Activated CD4-positive, alpha-beta T cell treated with anti-CD3 and anti-CD28 coated beads, Interleukin-2, amount 10 ng/mL, durations not matched to agents 24 days and 14 days (primary cell): ENCODE measurements at regions not wholly inside any gene's neighbourhood (a gene's known extent, or its start where the extent isn't known, plus 50 kb on each side); places are given as distances from the start of the nearest gene placed in this dataset.
"Not testable (repeated sequence)": the region's sequence is repeated elsewhere in the genome, so short reads cannot be mapped to it uniquely, and the experiment has no call there.

Experiments
- DNase-seq: peaks from one replicate; pipeline ENCODE4 v3.0.0; 2022
- H3K27ac Mint-ChIP-seq: one replicate; pipeline ENCODE4 v1.8.0; 2022; ENCODE audit warnings: mild to moderate bottlenecking, mixed read lengths
- H3K27me3 Mint-ChIP-seq: one replicate; pipeline ENCODE4 v1.8.0; 2022; ENCODE audit warnings: mixed read lengths
- H3K36me3 Mint-ChIP-seq: one replicate; pipeline ENCODE4 v1.8.0; 2022; ENCODE audit warnings: low read depth, mild to moderate bottlenecking, mixed read lengths
- H3K4me1 Mint-ChIP-seq: one replicate; pipeline ENCODE4 v1.8.0; 2021; ENCODE audit warnings: mixed read lengths
- H3K4me3 Mint-ChIP-seq: one replicate; pipeline ENCODE4 v1.8.0; 2022; ENCODE audit warnings: mild to moderate bottlenecking, moderate library complexity, mixed read lengths
- H3K9me3 Mint-ChIP-seq: one replicate; pipeline ENCODE4 v1.8.0; 2021; ENCODE audit warnings: mixed read lengths
- intact Hi-C: fragments of 100-400 bp; cut with micrococcal nuclease; formaldehyde crosslinking; loops from one replicate; pipeline ENCODE4 v1.15.1; 2023

- no peak overlapping the region for H3K4me3 Mint-ChIP-seq
- H3K36me3 Mint-ChIP-seq, result no peaks in the 10 kb centered on the region
- no peaks in the 10 kb centered on the region for H3K4me1 Mint-ChIP-seq
- no peak overlapping the region for H3K27ac Mint-ChIP-seq
- intact Hi-C loops, result no loop called here
- no peak for DNase-seq
- no peaks in the 10 kb centered on the region for H3K27me3 Mint-ChIP-seq
- H3K9me3 Mint-ChIP-seq, result no peaks in the 10 kb centered on the region
These were observed 1150.6 kb downstream of the TBL1XR1 start for GRCh38 chr3:176046703-176047102.

GRCh38 chr3:176041812-176042211, 1155.5 kb downstream of the TBL1XR1 start:
- intact Hi-C loops, result no loop called here
- Mint-ChIP-seq H3K27ac (no peak overlapping the region), H3K9me3 (no peaks in the 10 kb centered on the region), H3K4me1 (no peaks in the 10 kb centered on the region), H3K36me3 (no peaks in the 10 kb centered on the region), H3K4me3 (no peak overlapping the region), H3K27me3 (no peaks in the 10 kb centered on the region)
- no peak for DNase-seq

- no peaks in the 10 kb centered on the region for H3K4me1 Mint-ChIP-seq
- no peak overlapping the region for H3K4me3 Mint-ChIP-seq
- no peak for DNase-seq
- H3K27me3 Mint-ChIP-seq, result no peaks in the 10 kb centered on the region
- no peak overlapping the region for H3K27ac Mint-ChIP-seq
- intact Hi-C loops, result no loop called here
- no peaks in the 10 kb centered on the region for H3K36me3 Mint-ChIP-seq
- no peaks in the 10 kb centered on the region for H3K9me3 Mint-ChIP-seq
These were observed 1156.1 kb downstream of the TBL1XR1 start for GRCh38 chr3:176041185-176041584.

DNA sequence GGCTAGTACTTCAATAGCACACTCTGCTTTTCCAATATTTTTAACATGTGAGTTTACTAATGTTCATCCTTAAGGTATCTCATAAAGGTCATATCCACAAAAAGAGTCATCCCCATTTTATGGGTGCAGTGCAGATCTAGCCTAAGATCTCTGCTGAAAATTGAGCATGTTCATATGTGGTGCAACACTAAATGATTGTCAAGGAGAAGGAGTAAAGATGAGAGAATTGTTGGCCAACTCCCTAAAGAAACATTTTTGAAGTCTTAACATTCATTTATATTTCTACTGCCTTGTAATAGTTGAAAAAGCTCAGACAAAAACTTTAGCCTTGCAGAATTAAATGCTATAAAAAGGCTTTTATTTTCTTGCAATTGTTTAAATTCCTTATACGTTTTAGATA, 1159.6 kb downstream of the TBL1XR1 start:
- H3K27ac Mint-ChIP-seq, result no peak overlapping the region
- H3K27me3 Mint-ChIP-seq, result no peaks in the 10 kb centered on the region
- peaks cover 3% of the 10 kb centered on the region for H3K9me3 Mint-ChIP-seq
- H3K4me1 Mint-ChIP-seq, result no peaks in the 10 kb centered on the region
- intact Hi-C loops, result no loop called here
- no peak for DNase-seq
- H3K4me3 Mint-ChIP-seq, result no peak overlapping the region
- H3K36me3 Mint-ChIP-seq, result no peaks in the 10 kb centered on the region

GRCh38 chr3:176032043-176032442, 1165.2 kb downstream of the TBL1XR1 start:
- Mint-ChIP-seq H3K4me1 (no peaks in the 10 kb centered on the region), H3K27ac (no peak overlapping the region), H3K36me3 (no peaks in the 10 kb centered on the region), H3K4me3 (no peak overlapping the region), H3K9me3 (peaks cover 3% of the 10 kb centered on the region), H3K27me3 (no peaks in the 10 kb centered on the region)
- DNase-seq, result no peak
- intact Hi-C loops, result no loop called here

GRCh38 chr3:176016203-176016602, 1157.1 kb downstream of the NAALADL2 start:
- H3K4me3 Mint-ChIP-seq, H3K9me3 Mint-ChIP-seq, intact Hi-C loops, H3K27me3 Mint-ChIP-seq, H3K4me1 Mint-ChIP-seq, DNase-seq, H3K36me3 Mint-ChIP-seq, H3K27ac Mint-ChIP-seq: not testable (repeated sequence)

- H3K36me3 Mint-ChIP-seq, intact Hi-C loops, H3K27ac Mint-ChIP-seq, H3K4me3 Mint-ChIP-seq, H3K4me1 Mint-ChIP-seq, H3K9me3 Mint-ChIP-seq, H3K27me3 Mint-ChIP-seq, DNase-seq: not testable (repeated sequence)
These were observed 1156.1 kb downstream of the NAALADL2 start for GRCh38 chr3:176015228-176015627.

GRCh38 chr3:176009256-176009655, 1150.1 kb downstream of the NAALADL2 start:
- DNase-seq, result no peak
- Mint-ChIP-seq H3K27ac (no peak overlapping the region), H3K9me3 (no peaks in the 10 kb centered on the region), H3K36me3 (no peaks in the 10 kb centered on the region), H3K4me3 (no peak overlapping the region), H3K4me1 (no peaks in the 10 kb centered on the region), H3K27me3 (no peaks in the 10 kb centered on the region)
- intact Hi-C loops, result no loop called here

DNA sequence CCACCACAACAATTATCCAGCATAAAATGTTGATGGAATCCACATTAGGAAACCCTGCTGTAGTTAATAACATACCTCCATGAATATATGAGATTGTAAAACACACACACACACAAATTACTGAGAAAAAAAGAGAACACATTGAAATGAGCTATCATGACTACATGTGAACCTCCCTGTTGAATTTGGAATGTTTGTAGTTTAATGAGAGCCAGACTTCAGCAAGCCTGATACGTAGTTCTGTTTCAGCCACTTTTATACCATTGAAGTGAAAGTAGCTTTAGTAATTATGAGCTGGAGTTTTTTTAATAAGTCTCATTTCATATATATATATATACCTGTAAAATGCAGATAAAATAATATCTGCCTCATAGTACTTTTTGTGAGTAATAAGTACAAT, 1146.4 kb downstream of the NAALADL2 start:
- DNase-seq, result no peak
- no peak overlapping the region for H3K27ac Mint-ChIP-seq
- H3K27me3 Mint-ChIP-seq, result no peaks in the 10 kb centered on the region
- H3K4me1 Mint-ChIP-seq, result no peaks in the 10 kb centered on the region
- H3K9me3 Mint-ChIP-seq, result no peaks in the 10 kb centered on the region
- H3K4me3 Mint-ChIP-seq, result no peak overlapping the region
- no peaks in the 10 kb centered on the region for H3K36me3 Mint-ChIP-seq
- intact Hi-C loops, result no loop called here

DNA sequence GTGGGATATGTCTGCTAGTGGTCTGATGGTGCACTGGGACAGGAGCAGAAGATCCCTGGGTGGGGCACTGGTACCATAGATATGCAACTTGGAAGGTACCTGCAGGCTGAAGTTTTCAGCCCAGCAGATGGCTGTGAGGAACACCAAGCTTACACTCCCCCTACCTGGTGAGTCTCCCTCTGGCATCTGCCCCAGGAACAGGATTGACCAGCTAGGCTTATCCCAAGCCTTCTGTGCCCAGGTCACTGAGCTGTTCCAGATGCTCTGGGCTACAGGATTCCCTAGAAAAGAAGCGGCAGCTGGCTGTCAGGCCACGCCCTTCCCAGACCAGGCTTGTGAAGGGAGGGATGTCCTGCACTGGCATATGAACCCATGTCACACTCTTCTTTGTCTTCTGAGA, 1130.0 kb downstream of the NAALADL2 start:
- H3K4me1 Mint-ChIP-seq, result no peaks in the 10 kb centered on the region
- peaks cover 2% of the 10 kb centered on the region for H3K9me3 Mint-ChIP-seq
- no peak overlapping the region for H3K27ac Mint-ChIP-seq
- DNase-seq, result no peak
- no peak overlapping the region for H3K4me3 Mint-ChIP-seq
- no peaks in the 10 kb centered on the region for H3K36me3 Mint-ChIP-seq
- H3K27me3 Mint-ChIP-seq, result no peaks in the 10 kb centered on the region
- intact Hi-C loops, result no loop called here

GRCh38 chr3:175988401-175988800, 1129.3 kb downstream of the NAALADL2 start:
- H3K9me3 Mint-ChIP-seq, result no peaks in the 10 kb centered on the region

GRCh38 chr3:175985781-175986180, 1126.6 kb downstream of the NAALADL2 start:
- no peaks in the 10 kb centered on the region for H3K9me3 Mint-ChIP-seq

More at GRCh38 chr3:175988401-175988800, 1129.3 kb downstream of the NAALADL2 start:
- no peaks in the 10 kb centered on the region for H3K36me3 Mint-ChIP-seq
- H3K4me1 Mint-ChIP-seq, result no peaks in the 10 kb centered on the region
- intact Hi-C loops, result no loop called here
- no peak for DNase-seq
- H3K27ac Mint-ChIP-seq, result no peak overlapping the region
- no peak overlapping the region for H3K4me3 Mint-ChIP-seq
- no peaks in the 10 kb centered on the region for H3K27me3 Mint-ChIP-seq

DNA sequence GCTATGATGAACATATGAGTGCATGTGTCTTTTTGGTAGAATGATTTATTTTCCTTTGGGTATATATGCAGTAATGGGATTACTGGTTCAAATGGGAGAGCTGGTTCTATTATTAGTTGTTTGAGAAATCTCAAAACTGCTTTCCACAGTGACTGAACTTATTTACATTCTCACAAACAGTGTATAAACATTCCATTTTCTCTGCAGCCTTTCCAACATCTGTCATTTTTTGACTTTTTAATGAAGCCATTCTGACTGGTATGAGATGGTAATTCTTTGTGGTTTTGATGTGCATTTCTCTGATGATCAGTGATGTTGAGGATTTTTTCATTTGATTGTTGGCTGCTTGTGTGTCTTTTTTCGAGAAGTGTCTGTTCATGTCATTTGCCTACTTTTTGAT, 1124.2 kb downstream of the NAALADL2 start:
- Mint-ChIP-seq H3K27ac (no peak overlapping the region), H3K27me3 (no peaks in the 10 kb centered on the region), H3K36me3 (no peaks in the 10 kb centered on the region), H3K4me1 (no peaks in the 10 kb centered on the region), H3K9me3 (peaks cover under 1% of the 10 kb centered on the region), H3K4me3 (no peak overlapping the region)
- DNase-seq, result no peak
- intact Hi-C loops, result no loop called here

More at GRCh38 chr3:175985781-175986180, 1126.6 kb downstream of the NAALADL2 start:
- intact Hi-C loops, result no loop called here
- Mint-ChIP-seq H3K27ac (no peak overlapping the region), H3K27me3 (no peaks in the 10 kb centered on the region), H3K4me1 (no peaks in the 10 kb centered on the region), H3K4me3 (no peak overlapping the region), H3K36me3 (no peaks in the 10 kb centered on the region)
- DNase-seq, result no peak

DNA sequence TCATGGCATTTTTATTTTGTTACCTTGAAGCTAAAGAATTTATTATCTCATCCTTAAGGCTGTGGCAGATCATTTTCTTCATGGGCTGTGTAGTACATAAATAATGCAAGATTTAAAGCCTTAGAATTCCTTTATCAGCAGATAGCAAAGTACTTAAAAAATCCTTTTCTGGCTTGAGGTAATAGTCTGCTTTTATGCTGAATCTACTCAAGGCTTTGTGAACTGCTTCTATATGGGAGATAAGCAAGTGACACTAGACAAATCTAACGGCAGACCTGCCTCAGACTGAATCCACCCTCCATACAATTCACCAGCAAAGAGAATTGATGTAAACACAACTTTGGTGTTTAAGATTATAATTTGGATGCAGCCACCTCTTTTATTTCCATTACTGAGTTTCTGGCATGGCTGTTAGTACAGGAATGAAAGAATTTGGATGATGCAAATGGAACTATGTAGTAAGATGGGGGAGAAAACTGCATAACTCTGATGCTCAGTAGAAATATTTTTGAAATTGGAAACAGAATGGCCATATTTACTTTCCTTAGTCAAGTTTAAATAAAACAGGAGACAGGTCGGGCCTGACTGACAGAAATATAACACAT, 1121.5 kb downstream of the NAALADL2 start:
- Mint-ChIP-seq H3K27me3 (no peaks in the 10 kb centered on the region), H3K4me3 (no peak overlapping the region), H3K27ac (no peak overlapping the region), H3K9me3 (peaks cover 9% of the 10 kb centered on the region), H3K36me3 (no peaks in the 10 kb centered on the region), H3K4me1 (no peaks in the 10 kb centered on the region)
- DNase-seq, result no peak
- intact Hi-C loops, result no loop called here

DNA sequence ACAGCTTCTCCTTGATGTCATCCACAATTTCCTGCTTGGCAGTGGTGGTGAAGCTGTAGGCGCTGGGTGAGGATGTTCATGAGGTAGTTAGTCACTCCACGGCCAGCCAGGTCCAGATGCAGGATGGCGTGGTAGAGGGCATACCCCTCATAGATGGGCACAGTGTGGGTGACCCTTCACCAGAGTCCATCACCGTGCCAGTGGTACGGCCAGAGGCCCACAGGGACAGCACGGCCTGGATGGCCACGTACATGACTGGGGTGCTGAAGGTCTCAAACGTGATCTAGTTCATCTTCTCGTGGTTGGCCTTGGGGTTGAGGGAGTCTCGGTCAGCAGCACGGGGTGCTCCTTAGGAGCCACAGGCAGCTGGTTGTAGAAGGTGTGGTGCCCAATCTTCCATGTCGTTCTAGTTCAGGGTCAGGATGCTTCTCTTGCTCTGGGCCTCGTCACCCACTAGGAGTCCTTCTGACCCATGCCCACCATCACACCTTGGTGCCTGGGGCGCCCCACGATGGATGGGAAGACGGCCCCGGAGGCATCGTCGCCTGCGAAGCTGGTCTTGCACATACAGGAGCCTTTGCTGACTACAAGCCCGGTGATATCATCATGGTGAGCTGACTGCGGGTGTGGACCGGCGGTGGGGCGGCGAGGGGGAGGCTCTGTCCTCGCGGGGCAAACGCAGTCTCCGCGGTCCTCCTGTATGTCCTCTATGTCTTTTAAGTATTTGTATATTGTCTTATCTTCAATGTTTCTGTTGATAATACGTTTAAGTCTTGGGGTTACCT, 1119.0 kb downstream of the NAALADL2 start:
- Mint-ChIP-seq H3K4me3 (no peak overlapping the region), H3K36me3 (no peaks in the 10 kb centered on the region), H3K9me3 (peaks cover 9% of the 10 kb centered on the region), H3K27ac (no peak overlapping the region), H3K4me1 (no peaks in the 10 kb centered on the region), H3K27me3 (no peaks in the 10 kb centered on the region)
- DNase-seq, result no peak
- intact Hi-C loops, result no loop called here
